GM20000 (cell line): ENCODE measurements at regions not wholly inside any gene's neighbourhood (a gene's known extent, or its start where the extent isn't known, plus 50 kb on each side); places are given as distances from the start of the nearest gene placed in this dataset.

Experiments used
- DNase-seq: peaks from one replicate; pipeline ENCODE4 v3.0.0; 2012; ENCODE audit warnings: low spot score
- CTCF ChIP-seq: IDR thresholded peaks from 2 replicates; pipeline ENCODE4 v1.5.1; 2012; ENCODE audit warnings: mild to moderate bottlenecking, control low read depth; ENCODE audit errors: extremely low read depth, missing control alignments

GRCh38 chr3:193874997-193875593 is 260.9 kb upstream of the HES1 start:
- no peak for TF ChIP-seq CTCF
- no peak for DNase-seq

- no peak for DNase-seq
- TF ChIP-seq CTCF = no peak
These were observed 260.2 kb upstream of the HES1 start for GRCh38 chr3:193875601-193876321.

DNA sequence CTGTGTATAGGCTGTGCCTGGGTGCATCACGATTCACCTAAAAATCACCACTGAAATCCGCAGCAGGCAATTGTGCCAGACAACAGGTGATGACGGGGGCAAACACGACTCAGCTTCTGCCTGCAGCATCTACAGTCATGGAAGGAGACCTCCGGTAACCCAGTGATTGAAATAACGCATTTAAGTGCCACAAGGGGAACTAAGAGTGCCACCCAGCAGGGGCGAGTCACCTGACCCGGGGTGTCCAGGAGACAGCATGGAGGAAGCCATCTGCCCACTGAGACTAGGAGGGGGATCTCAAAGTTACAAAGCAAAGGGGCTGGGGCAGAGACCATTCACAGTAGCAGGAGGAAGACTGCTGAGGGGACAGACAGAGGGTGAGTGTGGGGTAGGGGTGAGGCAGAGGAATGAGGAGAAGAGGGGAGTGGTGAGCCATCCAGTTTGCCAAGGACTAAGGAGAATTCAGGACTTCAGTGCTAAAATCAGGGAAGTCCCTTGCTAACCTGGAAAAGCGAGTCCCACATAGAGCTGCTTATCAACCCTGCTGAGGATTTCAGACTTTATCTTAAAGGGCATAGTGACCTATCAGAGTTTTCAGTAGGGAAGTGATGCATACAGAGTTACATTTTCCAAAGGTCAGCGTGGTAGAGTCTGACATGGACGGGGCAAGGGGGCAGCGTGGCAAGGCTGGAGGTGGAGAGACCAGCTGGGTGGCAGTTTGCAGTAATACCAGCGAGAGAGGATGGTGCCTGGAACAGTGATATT is 256.7 kb upstream of the HES1 start:
- no peak for TF ChIP-seq CTCF
- no peak for DNase-seq

- no peak for DNase-seq
- no peak for TF ChIP-seq CTCF
These were observed 256.1 kb upstream of the HES1 start for GRCh38 chr3:193879864-193880242.

DNA sequence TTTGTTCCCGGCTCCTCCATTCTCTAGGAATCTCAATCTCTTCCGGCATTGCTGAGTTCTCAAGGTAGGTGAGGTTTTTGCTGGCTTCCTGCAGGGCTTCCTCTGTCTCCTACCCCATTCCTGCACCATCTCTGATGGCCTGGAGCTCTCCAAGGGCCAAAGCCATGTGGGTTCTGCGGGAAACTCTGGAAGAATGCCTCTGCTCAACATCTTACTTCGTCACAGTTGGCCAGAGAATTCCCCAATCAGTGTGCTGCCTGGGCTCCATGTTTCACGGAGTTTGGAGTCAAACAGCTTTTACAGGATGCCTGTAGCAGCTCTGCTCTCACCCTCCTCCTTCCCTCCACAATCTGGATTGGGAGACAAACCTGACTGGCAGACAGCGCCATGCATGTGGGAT is 253.9 kb upstream of the HES1 start:
- TF ChIP-seq CTCF = no peak
- no peak for DNase-seq

- no peak for TF ChIP-seq CTCF
- no peak for DNase-seq
These were observed 252.4 kb upstream of the HES1 start for GRCh38 chr3:193883551-193883950.

GRCh38 chr3:193884027-193884426 is 251.9 kb upstream of the HES1 start:
- TF ChIP-seq CTCF = no peak
- no peak for DNase-seq
